Lung (tissue), 11 donors: ENCODE measurements at regions not wholly inside any gene's neighbourhood (a gene's known extent, or its start where the extent isn't known, plus 50 kb on each side); places are given as distances from the start of the nearest gene placed in this dataset.

ENCODE experiments used
- ATAC-seq: fragments of 200-7000 bp; cut with Tn5 transposase; one replicate; pipeline ENCODE4 v1.9.1; 2020; ENCODE audit warnings: moderate number of reproducible peaks; ENCODE audit not compliant: insufficient read depth, low FRiP score
- DNase-seq, 3 donors: peaks; one replicate each; pipeline ENCODE4 v3.0.0-alpha.2; 2013 to 2017
- H3K27ac ChIP-seq, 2 donors: one replicate each; pipeline ENCODE4 v1.5.1; 2013; ENCODE audit warnings: mild to moderate bottlenecking in 2 of 2, moderate library complexity in 2 of 2, control low read depth in 1 of 2, inconsistent platforms in 1 of 2, low read depth in 1 of 2, low read length in 1 of 2
- H3K27me3 ChIP-seq, 3 donors: one replicate each; pipeline ENCODE4 v1.5.1; 2013; ENCODE audit warnings: low read length in 2 of 3; ENCODE audit not compliant: control insufficient read depth in 3 of 3, insufficient read depth in 3 of 3
- H3K36me3 ChIP-seq, 4 donors: one replicate each; pipeline ENCODE4 v1.5.1; 2013; ENCODE audit warnings: low read length in 4 of 4, mild to moderate bottlenecking in 1 of 4, moderate library complexity in 1 of 4; ENCODE audit not compliant: control insufficient read depth in 4 of 4, insufficient read depth in 4 of 4
- H3K4me1 ChIP-seq, 5 donors: one replicate each; pipeline ENCODE4 v1.5.1; 2013; ENCODE audit warnings: low read length in 5 of 5, mild to moderate bottlenecking in 2 of 5, moderate library complexity in 1 of 5; ENCODE audit not compliant: control insufficient read depth in 5 of 5, insufficient read depth in 5 of 5
- H3K4me3 ChIP-seq: one replicate; pipeline ENCODE4 v1.5.1; 2013; ENCODE audit warnings: mild to moderate bottlenecking, control low read depth, moderate library complexity
- H3K9ac ChIP-seq, 2 donors: one replicate each; pipeline ENCODE4 v1.5.1; 2013; ENCODE audit warnings: low read length in 2 of 2, control low read depth in 1 of 2; ENCODE audit not compliant: insufficient read depth in 1 of 2
- H3K9me3 ChIP-seq, 4 donors: one replicate each; pipeline ENCODE4 v1.5.1; 2013; ENCODE audit warnings: low read length in 3 of 4, mild to moderate bottlenecking in 1 of 4, moderate library complexity in 1 of 4; ENCODE audit not compliant: control insufficient read depth in 4 of 4, insufficient read depth in 3 of 4
- CTCF ChIP-seq: IDR thresholded peaks from 2 replicates; pipeline ENCODE4 v1.5.1; 2012; ENCODE audit warnings: mild to moderate bottlenecking; ENCODE audit errors: control extremely low read depth, extremely low read depth
- WGBS, 2 donors: extraction: QIAGEN DNeasy Blood & Tissue Kit; methylation state at CpG; one replicate each; pipeline ENCODE4 v1.1.7; 2013; 5-methylcytosine and 5-hydroxymethylcytosine counted together
- donor health status: control.
- donor health status: control.
- donor health status: Bipolar disorder and iron deficiency.
- donor health status: healthy.
- donor health status: DM: yes; HTN: yes; CAD: no.

DNA sequence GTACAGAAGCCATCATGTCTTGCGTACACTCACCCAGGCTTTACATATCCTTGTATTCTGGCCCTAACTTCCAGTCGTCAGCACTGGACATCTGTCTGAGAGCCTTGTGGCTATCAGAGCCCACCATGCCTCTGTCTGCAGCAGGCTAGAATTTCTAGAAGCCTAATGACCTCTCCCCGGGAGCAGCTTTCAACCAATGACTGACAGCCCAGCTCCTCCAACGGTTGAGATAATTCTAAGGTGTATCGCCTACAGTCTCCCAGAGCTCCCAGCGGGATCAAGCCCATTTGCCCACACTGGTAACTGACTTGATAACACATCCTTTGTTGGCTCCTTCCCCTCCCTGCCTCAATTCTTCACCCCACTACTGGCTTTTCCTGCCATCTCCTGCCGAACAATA is 562.8 kb downstream of the BCOR start:
- Histone ChIP-seq H3K4me3 (no peak overlapping the region), H3K27me3 (peaks cover 0 to 8% (median 2%) of the 10 kb centered on the region in 3 donors), H3K9ac (no peak overlapping the region), H3K27ac (no peak overlapping the region), H3K4me1 (no peaks in the 10 kb centered on the region), H3K36me3 (no peaks in the 10 kb centered on the region), H3K9me3 (peaks cover 0 to 12% (median 3%) of the 10 kb centered on the region in 4 donors)
- 83 to 87% methylated on average over 7 of the region's 7 CpGs for WGBS, 2 donors
- no peak for TF ChIP-seq CTCF
- DNase-seq: no peak
- no peak for ATAC-seq

DNA sequence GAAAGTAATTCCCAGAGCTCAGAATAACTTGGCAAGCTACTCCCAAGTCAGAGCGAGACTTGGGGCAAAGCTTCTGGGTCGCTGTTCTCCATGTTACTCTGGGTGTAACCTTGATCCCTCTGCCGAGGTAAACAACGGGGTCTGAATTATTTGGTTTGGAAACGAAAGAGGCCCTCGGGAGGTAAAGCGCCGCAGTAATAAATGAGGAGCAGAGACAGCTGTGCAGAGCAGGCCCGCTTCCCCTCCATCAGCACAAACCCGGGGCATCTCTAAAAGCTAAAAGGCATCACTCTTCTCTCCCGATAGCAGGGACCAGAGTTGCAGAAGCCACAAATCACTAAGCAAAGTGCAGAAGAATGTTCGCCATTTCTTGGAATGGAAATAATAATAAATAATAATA is 561.5 kb downstream of the BCOR start:
- no peak overlapping the region for H3K27ac ChIP-seq
- 84 to 87% methylated on average over 11 to 12 of the region's 12 CpGs for WGBS, 2 donors
- no peaks in the 10 kb centered on the region for H3K4me1 ChIP-seq
- TF ChIP-seq CTCF: no peak
- ATAC-seq (no peak), DNase-seq (peak in 2 of 3 donors; percentile 27 to 41)
- no peak overlapping the region for H3K4me3 ChIP-seq
- H3K9me3 ChIP-seq: peaks cover 0 to 12% (median 3%) of the 10 kb centered on the region in 4 donors
- H3K27me3 ChIP-seq: peaks cover 0 to 8% (median 2%) of the 10 kb centered on the region in 3 donors
- H3K36me3 ChIP-seq: no peaks in the 10 kb centered on the region
- no peak overlapping the region for H3K9ac ChIP-seq

- Histone ChIP-seq H3K4me3 (no peak overlapping the region), H3K4me1 (no peaks in the 10 kb centered on the region), H3K27me3 (peaks cover 0 to 6% (median 4%) of the 10 kb centered on the region in 3 donors), H3K9me3 (peaks cover 0 to 2% (median 0%) of the 10 kb centered on the region in 4 donors), H3K9ac (no peak overlapping the region), H3K36me3 (no peaks in the 10 kb centered on the region), H3K27ac (no peak overlapping the region)
- ATAC-seq: no peak
- DNase-seq: no peak
- TF ChIP-seq CTCF: no peak
- WGBS, 2 donors: 83 to 93% methylated on average over 5 of the region's 5 CpGs
Observed at GRCh38 chrX:39541881-39542280, 555.9 kb downstream of the BCOR start.

DNA sequence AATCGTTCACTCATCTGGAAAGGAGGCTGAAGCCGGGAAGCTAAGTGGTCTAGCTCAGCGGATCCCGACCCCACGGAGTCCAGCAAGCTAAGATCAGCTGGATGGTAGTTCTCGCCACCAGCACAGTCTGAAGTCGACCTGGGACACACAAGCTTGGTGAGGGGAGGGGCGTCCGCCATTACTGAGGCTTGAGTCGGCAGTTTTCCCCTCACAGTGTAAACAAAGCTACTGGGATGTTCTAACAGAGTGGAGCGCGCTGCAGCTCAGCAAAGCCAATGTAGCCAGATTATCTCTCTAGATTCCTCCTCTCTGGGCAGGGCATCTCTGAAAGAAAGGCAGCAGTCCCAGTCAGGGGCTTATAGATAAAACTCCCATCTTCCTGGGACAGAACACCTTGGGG is 555.4 kb downstream of the BCOR start:
- Histone ChIP-seq H3K27me3 (peaks cover 0 to 6% (median 4%) of the 10 kb centered on the region in 3 donors), H3K4me3 (no peak overlapping the region), H3K9me3 (peaks cover 0 to 2% (median 0%) of the 10 kb centered on the region in 4 donors), H3K4me1 (no peaks in the 10 kb centered on the region), H3K9ac (no peak overlapping the region), H3K36me3 (no peaks in the 10 kb centered on the region), H3K27ac (no peak overlapping the region)
- WGBS, 2 donors: 69 to 84% methylated on average over 12 of the region's 12 CpGs
- DNase-seq (no peak), ATAC-seq (no peak)
- no peak for TF ChIP-seq CTCF
